Liver (tissue), 7 donors: ENCODE measurements at regions not wholly inside any gene's neighbourhood (a gene's known extent, or its start where the extent isn't known, plus 50 kb on each side); places are given as distances from the start of the nearest gene placed in this dataset.

Experiments
- DNase-seq: peaks from one replicate; pipeline ENCODE4 v3.0.0-alpha.2; 2017; ENCODE audit warnings: low spot score
- H3K27ac ChIP-seq, 2 donors: one replicate each; pipeline ENCODE4 v1.7.0; 2013; ENCODE audit warnings: inconsistent platforms in 2 of 2, low read length in 2 of 2, control low read depth in 1 of 2, low read depth in 1 of 2, mild to moderate bottlenecking in 1 of 2
- H3K27me3 ChIP-seq, 4 donors: one replicate each; pipeline versions ENCODE4 v1.6.1 to v1.7.0; 2013; ENCODE audit warnings: low read length in 3 of 4, inconsistent platforms in 1 of 4, mild to moderate bottlenecking in 1 of 4, moderate library complexity in 1 of 4; ENCODE audit not compliant: control insufficient read depth in 4 of 4, insufficient read depth in 4 of 4
- H3K36me3 ChIP-seq, 4 donors: one replicate each; pipeline versions ENCODE4 v1.6.1 to v1.7.0; 2013; ENCODE audit warnings: low read length in 3 of 4, mild to moderate bottlenecking in 3 of 4, low read depth in 1 of 4, moderate library complexity in 1 of 4; ENCODE audit not compliant: control insufficient read depth in 4 of 4, insufficient read depth in 3 of 4
- H3K4me1 ChIP-seq, 4 donors: one replicate each; pipeline versions ENCODE4 v1.6.1 to v1.7.0; 2013; ENCODE audit warnings: low read length in 3 of 4, mild to moderate bottlenecking in 3 of 4, moderate library complexity in 1 of 4; ENCODE audit not compliant: control insufficient read depth in 4 of 4, insufficient read depth in 4 of 4
- H3K4me3 ChIP-seq, 3 donors: one replicate each; pipeline versions ENCODE4 v1.6.1 to v1.7.0; 2013; ENCODE audit warnings: low read length in 3 of 3, control low read depth in 1 of 3, low read depth in 1 of 3, mild to moderate bottlenecking in 1 of 3
- H3K9ac ChIP-seq, 2 donors: one replicate each; pipeline ENCODE4 v1.7.0; 2013; ENCODE audit warnings: low read length in 2 of 2, mild to moderate bottlenecking in 2 of 2, moderate library complexity in 2 of 2, control low read depth in 1 of 2, low read depth in 1 of 2
- H3K9me3 ChIP-seq, 4 donors: one replicate each; pipeline versions ENCODE4 v1.6.1 to v1.7.0; 2013; ENCODE audit warnings: low read length in 3 of 4; ENCODE audit not compliant: control insufficient read depth in 4 of 4
- ATF3 ChIP-seq: IDR thresholded peaks from 2 replicates; pipeline ENCODE4 v1.6.1; 2016; ENCODE audit warnings: antibody characterized with exemption
- EGR1 ChIP-seq, 2 donors: IDR thresholded peaks; 2 replicates each; pipeline ENCODE4 v1.6.1; 2016 to 2018; ENCODE audit warnings: antibody characterized with exemption in 2 of 2, low read depth in 2 of 2
- FOXA1 ChIP-seq: IDR thresholded peaks from 2 replicates; pipeline ENCODE4 v1.6.1; 2016; ENCODE audit warnings: antibody characterized with exemption
- GABPA ChIP-seq, 2 donors: IDR thresholded peaks in 1 of 2; conservative IDR thresholded peaks in 1 of 2; 2 replicates each; pipeline ENCODE4 v1.6.1; 2016; ENCODE audit warnings: antibody characterized with exemption in 2 of 2, mild to moderate bottlenecking in 1 of 2, moderate library complexity in 1 of 2
- HNF4A ChIP-seq, 2 donors: conservative IDR thresholded peaks; 2 replicates each; pipeline ENCODE4 v1.6.1; 2016; ENCODE audit warnings: antibody characterized with exemption in 2 of 2, mild to moderate bottlenecking in 2 of 2
- HNF4G ChIP-seq: IDR thresholded peaks from 2 replicates; pipeline ENCODE4 v1.6.1; 2016; ENCODE audit warnings: antibody characterized with exemption
- JUND ChIP-seq, 2 donors: IDR thresholded peaks; 2 replicates each; pipeline ENCODE4 v1.6.1; 2016; ENCODE audit warnings: antibody characterized with exemption in 2 of 2
- MAX ChIP-seq: IDR thresholded peaks from 2 replicates; pipeline ENCODE4 v1.6.1; 2016; ENCODE audit warnings: antibody characterized with exemption
- NR2F2 ChIP-seq: IDR thresholded peaks from 2 replicates; pipeline ENCODE4 v1.6.1; 2016; ENCODE audit warnings: antibody characterized with exemption
- RAD21 ChIP-seq, 2 donors: IDR thresholded peaks; 2 replicates each; pipeline ENCODE4 v1.6.1; 2016; ENCODE audit warnings: antibody characterized with exemption in 2 of 2, mild to moderate bottlenecking in 2 of 2
- REST ChIP-seq: IDR thresholded peaks from 2 replicates; pipeline ENCODE4 v1.6.1; 2016; ENCODE audit warnings: antibody characterized with exemption, mild to moderate bottlenecking
- RXRA ChIP-seq, 2 donors: IDR thresholded peaks; 2 replicates each; pipeline ENCODE4 v1.6.1; 2017 to 2018; ENCODE audit warnings: antibody characterized with exemption in 2 of 2, mild to moderate bottlenecking in 1 of 2
- SP1 ChIP-seq: IDR thresholded peaks from 2 replicates; pipeline ENCODE4 v1.6.1; 2018; ENCODE audit warnings: antibody characterized with exemption, mild to moderate bottlenecking
- TAF1 ChIP-seq: conservative IDR thresholded peaks from 2 replicates; pipeline ENCODE4 v1.6.1; 2016; ENCODE audit warnings: antibody characterized with exemption, mild to moderate bottlenecking
- YY1 ChIP-seq: IDR thresholded peaks from 2 replicates; pipeline ENCODE4 v1.6.1; 2016; ENCODE audit warnings: antibody characterized with exemption, mild to moderate bottlenecking
- ZBTB33 ChIP-seq: IDR thresholded peaks from 2 replicates; pipeline ENCODE4 v1.6.1; 2016; ENCODE audit warnings: antibody characterized with exemption
- WGBS: extraction: QIAGEN DNeasy Blood & Tissue Kit; methylation state at CpG from one replicate; pipeline ENCODE4 v1.1.7; 2013; 5-methylcytosine and 5-hydroxymethylcytosine counted together
- donor health status: healthy.
- donor health status: healthy.
- donor health status: healthy.
- donor health status: healthy.

GRCh38 chr16:51031598-51031997 lies 119.5 kb downstream of the SALL1 start:
- no peak overlapping the region for H3K4me3 ChIP-seq
- no peaks in the 10 kb centered on the region for H3K4me1 ChIP-seq
- no peak for DNase-seq
- H3K27me3 ChIP-seq = no peaks in the 10 kb centered on the region
- H3K27ac ChIP-seq = no peak overlapping the region
- TF ChIP-seq ATF3 (no peak), NR2F2 (no peak), EGR1 (IDR thresholded peaks at IDR 0.05; ENCODE audit: low read depth in 2 of 2) (no peak), TAF1 (no peak), ZBTB33 (no peak), HNF4G (no peak)
- H3K9ac ChIP-seq = no peak overlapping the region
- H3K9me3 ChIP-seq = no peaks in the 10 kb centered on the region
- 88% methylated on average over 4 of the region's 4 CpGs for WGBS
- no peaks in the 10 kb centered on the region for H3K36me3 ChIP-seq

- DNase-seq = no peak
- no peak for TF ChIP-seq RAD21 (IDR thresholded peaks at IDR 0.05)
- TF ChIP-seq HNF4A (conservative IDR thresholded peaks at IDR 0.05) = no peak
- TF ChIP-seq REST = no peak
- TF ChIP-seq ATF3 = no peak
- no peak for TF ChIP-seq RXRA (IDR thresholded peaks at IDR 0.05)
- TF ChIP-seq MAX = no peak
- TF ChIP-seq JUND (IDR thresholded peaks at IDR 0.05) = no peak
- TF ChIP-seq FOXA1 = no peak
- no peak for TF ChIP-seq SP1
- no peak for TF ChIP-seq EGR1 (IDR thresholded peaks at IDR 0.05; ENCODE audit: low read depth in 2 of 2)
- no peak for TF ChIP-seq NR2F2
- no peak for TF ChIP-seq YY1
- no peak for TF ChIP-seq GABPA (IDR thresholded peaks at IDR 0.05 in 1 of 2, conservative IDR thresholded peaks at IDR 0.05 in 1 of 2)
- Histone ChIP-seq H3K36me3 (no peaks in the 10 kb centered on the region), H3K27me3 (no peaks in the 10 kb centered on the region), H3K4me1 (no peaks in the 10 kb centered on the region), H3K9me3 (no peaks in the 10 kb centered on the region), H3K27ac (no peak overlapping the region), H3K9ac (no peak overlapping the region), H3K4me3 (no peak overlapping the region)
- 72% methylated on average over 4 of the region's 4 CpGs for WGBS
Observed at GRCh38 chr16:51030516-51030915, 120.6 kb downstream of the SALL1 start.
